ENCODE measurements at regions not wholly inside any gene's neighbourhood (a gene's known extent, or its start where the extent isn't known, plus 50 kb on each side); places are given as distances from the start of the nearest gene placed in this dataset.
"Not testable (repeated sequence)": the region's sequence is repeated elsewhere in the genome, so short reads cannot be mapped to it uniquely, and the experiment has no call there.

GRCh38 chr17:46460129-46460528, 52.1 kb upstream of the LRRC37A2 start:
- H3K9me3 ChIP-seq (ENCODE audit: low read depth); H3K9me2 ChIP-seq (ENCODE audit: insufficient read depth); H3K79me2 ChIP-seq (ENCODE audit: insufficient read depth); H4K20me1 ChIP-seq (ENCODE audit: insufficient read depth); H3F3A ChIP-seq (ENCODE audit: insufficient read depth); H3K4me3 ChIP-seq; H3K4me1 ChIP-seq (ENCODE audit: insufficient read depth); H3K36me3 ChIP-seq (ENCODE audit: low read depth); H3K27ac ChIP-seq; H3K4me2 ChIP-seq (ENCODE audit: unreplicated experiment); in situ Hi-C loops (cut with MboI); H2AFZ ChIP-seq; H3K9ac ChIP-seq; DNase-seq; H3K27me3 ChIP-seq (replicated peaks; ENCODE audit: insufficient read depth): not testable (repeated sequence)

GRCh38 chr17:46455069-46455468, 57.2 kb upstream of the LRRC37A2 start:
- H2AFZ ChIP-seq; H3K27me3 ChIP-seq (replicated peaks; ENCODE audit: insufficient read depth); DNase-seq; H3K9me2 ChIP-seq (ENCODE audit: insufficient read depth); H3K4me3 ChIP-seq; H3K9ac ChIP-seq; H3K4me1 ChIP-seq (ENCODE audit: insufficient read depth); H3K79me2 ChIP-seq (ENCODE audit: insufficient read depth); H3K4me2 ChIP-seq (ENCODE audit: unreplicated experiment); H3K36me3 ChIP-seq (ENCODE audit: low read depth); H3F3A ChIP-seq (ENCODE audit: insufficient read depth); H4K20me1 ChIP-seq (ENCODE audit: insufficient read depth); H3K9me3 ChIP-seq (ENCODE audit: low read depth); H3K27ac ChIP-seq; in situ Hi-C loops (cut with MboI): not testable (repeated sequence)
- no CpG with 5 or more reads among the region's 2 CpGs for WGBS, 2 experiments (ENCODE audit: low coverage in 1 of 2, low lambda C conversion rate in 2 of 2, missing lambda C conversion rate in 2 of 2)

GRCh38 chr17:46454572-46454971, 57.7 kb upstream of the LRRC37A2 start:
- H3K4me3 ChIP-seq; in situ Hi-C loops (cut with MboI); H4K20me1 ChIP-seq (ENCODE audit: insufficient read depth); H3K9me2 ChIP-seq (ENCODE audit: insufficient read depth); H3F3A ChIP-seq (ENCODE audit: insufficient read depth); DNase-seq; H3K27ac ChIP-seq; H3K79me2 ChIP-seq (ENCODE audit: insufficient read depth); H3K4me2 ChIP-seq (ENCODE audit: unreplicated experiment); H2AFZ ChIP-seq; H3K27me3 ChIP-seq (replicated peaks; ENCODE audit: insufficient read depth); H3K9me3 ChIP-seq (ENCODE audit: low read depth); H3K9ac ChIP-seq; H3K4me1 ChIP-seq (ENCODE audit: insufficient read depth); H3K36me3 ChIP-seq (ENCODE audit: low read depth): not testable (repeated sequence)

GRCh38 chr17:46453077-46453476, 59.2 kb upstream of the LRRC37A2 start:
- no CpG with 5 or more reads among the region's 4 CpGs for WGBS, 2 experiments (ENCODE audit: low coverage in 1 of 2, low lambda C conversion rate in 2 of 2, missing lambda C conversion rate in 2 of 2)

GRCh38 chr17:46445849-46446248, 66.4 kb upstream of the LRRC37A2 start:
- in situ Hi-C loops (cut with MboI); H3K27me3 ChIP-seq (replicated peaks; ENCODE audit: insufficient read depth); H3F3A ChIP-seq (ENCODE audit: insufficient read depth); H3K4me1 ChIP-seq (ENCODE audit: insufficient read depth); H3K9me3 ChIP-seq (ENCODE audit: low read depth); DNase-seq; H4K20me1 ChIP-seq (ENCODE audit: insufficient read depth); H3K9me2 ChIP-seq (ENCODE audit: insufficient read depth); H3K36me3 ChIP-seq (ENCODE audit: low read depth); H3K9ac ChIP-seq; H3K27ac ChIP-seq; H3K4me2 ChIP-seq (ENCODE audit: unreplicated experiment); H3K4me3 ChIP-seq; H2AFZ ChIP-seq; H3K79me2 ChIP-seq (ENCODE audit: insufficient read depth): not testable (repeated sequence)
- no CpG with 5 or more reads among the region's 2 CpGs for WGBS, 2 experiments (ENCODE audit: low coverage in 1 of 2, low lambda C conversion rate in 2 of 2, missing lambda C conversion rate in 2 of 2)

More at GRCh38 chr17:46453077-46453476, 59.2 kb upstream of the LRRC37A2 start:
- H3K27ac ChIP-seq; in situ Hi-C loops (cut with MboI); H3F3A ChIP-seq (ENCODE audit: insufficient read depth); H3K36me3 ChIP-seq (ENCODE audit: low read depth); H3K79me2 ChIP-seq (ENCODE audit: insufficient read depth); H3K9me2 ChIP-seq (ENCODE audit: insufficient read depth); H3K9ac ChIP-seq; H2AFZ ChIP-seq; H3K4me2 ChIP-seq (ENCODE audit: unreplicated experiment); H3K4me3 ChIP-seq; H4K20me1 ChIP-seq (ENCODE audit: insufficient read depth); H3K9me3 ChIP-seq (ENCODE audit: low read depth); DNase-seq; H3K27me3 ChIP-seq (replicated peaks; ENCODE audit: insufficient read depth); H3K4me1 ChIP-seq (ENCODE audit: insufficient read depth): not testable (repeated sequence)

- H3K4me3 ChIP-seq; H3K4me1 ChIP-seq (ENCODE audit: insufficient read depth); H3F3A ChIP-seq (ENCODE audit: insufficient read depth); H3K9me3 ChIP-seq (ENCODE audit: low read depth); H3K27me3 ChIP-seq (replicated peaks; ENCODE audit: insufficient read depth); H3K9ac ChIP-seq; H2AFZ ChIP-seq; H3K4me2 ChIP-seq (ENCODE audit: unreplicated experiment); H3K79me2 ChIP-seq (ENCODE audit: insufficient read depth); H3K36me3 ChIP-seq (ENCODE audit: low read depth); H3K27ac ChIP-seq; DNase-seq; H3K9me2 ChIP-seq (ENCODE audit: insufficient read depth); in situ Hi-C loops (cut with MboI); H4K20me1 ChIP-seq (ENCODE audit: insufficient read depth): not testable (repeated sequence)
- WGBS, 2 experiments (ENCODE audit: low coverage in 1 of 2, low lambda C conversion rate in 2 of 2, missing lambda C conversion rate in 2 of 2), result no CpG with 5 or more reads among the region's 1 CpG
Observed at GRCh38 chr17:46445411-46445810, 66.9 kb upstream of the LRRC37A2 start.

GRCh38 chr17:46442153-46442552, 70.1 kb upstream of the LRRC37A2 start:
- no CpG with 5 or more reads among the region's 4 CpGs for WGBS, 2 experiments (ENCODE audit: low coverage in 1 of 2, low lambda C conversion rate in 2 of 2, missing lambda C conversion rate in 2 of 2)
- in situ Hi-C loops (cut with MboI); H3K36me3 ChIP-seq (ENCODE audit: low read depth); H3K4me2 ChIP-seq (ENCODE audit: unreplicated experiment); H3K9me2 ChIP-seq (ENCODE audit: insufficient read depth); H3K9me3 ChIP-seq (ENCODE audit: low read depth); H3K79me2 ChIP-seq (ENCODE audit: insufficient read depth); H3K4me1 ChIP-seq (ENCODE audit: insufficient read depth); H3K27ac ChIP-seq; H3K4me3 ChIP-seq; H3K27me3 ChIP-seq (replicated peaks; ENCODE audit: insufficient read depth); DNase-seq; H2AFZ ChIP-seq; H4K20me1 ChIP-seq (ENCODE audit: insufficient read depth); H3F3A ChIP-seq (ENCODE audit: insufficient read depth); H3K9ac ChIP-seq: not testable (repeated sequence)

GRCh38 chr17:46440665-46441064, 71.6 kb upstream of the LRRC37A2 start:
- H3F3A ChIP-seq (ENCODE audit: insufficient read depth); in situ Hi-C loops (cut with MboI); DNase-seq; H2AFZ ChIP-seq; H3K79me2 ChIP-seq (ENCODE audit: insufficient read depth); H3K9me3 ChIP-seq (ENCODE audit: low read depth); H4K20me1 ChIP-seq (ENCODE audit: insufficient read depth); H3K9ac ChIP-seq; H3K4me1 ChIP-seq (ENCODE audit: insufficient read depth); H3K9me2 ChIP-seq (ENCODE audit: insufficient read depth); H3K27me3 ChIP-seq (replicated peaks; ENCODE audit: insufficient read depth); H3K4me2 ChIP-seq (ENCODE audit: unreplicated experiment); H3K27ac ChIP-seq; H3K4me3 ChIP-seq; H3K36me3 ChIP-seq (ENCODE audit: low read depth): not testable (repeated sequence)
- no CpG with 5 or more reads among the region's 5 CpGs for WGBS, 2 experiments (ENCODE audit: low coverage in 1 of 2, low lambda C conversion rate in 2 of 2, missing lambda C conversion rate in 2 of 2)
